NB4 (cell line): ENCODE measurements at regions not wholly inside any gene's neighbourhood (a gene's known extent, or its start where the extent isn't known, plus 50 kb on each side); places are given as distances from the start of the nearest gene placed in this dataset.

Source experiments
- DNase-seq: peaks from one replicate; pipeline ENCODE4 v3.0.0; 2010; ENCODE audit warnings: low read depth
- H3K4me3 ChIP-seq: one replicate; pipeline ENCODE4 v1.5.1; 2011; ENCODE audit warnings: mild to moderate bottlenecking, low read depth, low read length, moderate library complexity
- CTCF ChIP-seq: IDR thresholded peaks from one replicate; pipeline ENCODE4 v1.5.1; 2012; ENCODE audit warnings: low read depth, low read length
- MAX ChIP-seq: IDR thresholded peaks from 2 replicates; pipeline ENCODE4 v1.6.1; 2011; ENCODE audit warnings: low read depth, low read length
- MYC ChIP-seq: IDR thresholded peaks from 2 replicates; pipeline ENCODE4 v1.6.1; 2011; ENCODE audit warnings: low read depth, low read length
- POLR2A ChIP-seq: IDR thresholded peaks from 2 replicates; pipeline ENCODE4 v1.6.1; 2011; ENCODE audit warnings: mild to moderate bottlenecking; ENCODE audit not compliant: insufficient read length; ENCODE audit errors: extremely low read depth

GRCh38 chr15:97072545-97072944, 742.0 kb downstream of the NR2F2 start:
- TF ChIP-seq CTCF (no peak), POLR2A (no peak), MYC (no peak), MAX (no peak)
- no peak overlapping the region for H3K4me3 ChIP-seq
- DNase-seq, result no peak

GRCh38 chr15:97076011-97076410, 745.5 kb downstream of the NR2F2 start:
- H3K4me3 ChIP-seq, result no peak overlapping the region
- TF ChIP-seq CTCF (no peak), MYC (no peak), MAX (no peak), POLR2A (no peak)
- DNase-seq, result no peak

- DNase-seq, result no peak
- no peak overlapping the region for H3K4me3 ChIP-seq
- TF ChIP-seq MAX, result no peak
- TF ChIP-seq POLR2A, result no peak
- TF ChIP-seq MYC, result no peak
- no peak for TF ChIP-seq CTCF
Observed at GRCh38 chr15:97077975-97078374, 747.5 kb downstream of the NR2F2 start.

- TF ChIP-seq MYC (no peak), MAX (no peak), POLR2A (no peak), CTCF (no peak)
- no peak for DNase-seq
- H3K4me3 ChIP-seq, result no peak overlapping the region
Observed at GRCh38 chr15:97078591-97078990, 748.1 kb downstream of the NR2F2 start.

- TF ChIP-seq MYC, result no peak
- no peak for TF ChIP-seq MAX
- TF ChIP-seq CTCF, result no peak
- TF ChIP-seq POLR2A, result no peak
- DNase-seq, result no peak
- H3K4me3 ChIP-seq, result no peak overlapping the region
Observed at GRCh38 chr15:97081666-97082226, 751.2 kb downstream of the NR2F2 start.

GRCh38 chr15:97082830-97083229, 752.3 kb downstream of the NR2F2 start:
- TF ChIP-seq MAX (no peak), CTCF (no peak), MYC (no peak), POLR2A (no peak)
- no peak for DNase-seq
- H3K4me3 ChIP-seq, result no peak overlapping the region
